ENCODE measurements at regions not wholly inside any gene's neighbourhood (a gene's known extent, or its start where the extent isn't known, plus 50 kb on each side); places are given as distances from the start of the nearest gene placed in this dataset.
"Not testable (repeated sequence)": the region's sequence is repeated elsewhere in the genome, so short reads cannot be mapped to it uniquely, and the experiment has no call there.

GRCh38 chr10:53458007-53458406, 685.4 kb upstream of the MBL2 start:
- TF ChIP-seq CTCF (IDR thresholded peaks at IDR 0.05; ENCODE audit: extremely low read depth, missing control alignments): no peak
- DNase-seq (ENCODE audit: low spot score): no peak

- DNase-seq (ENCODE audit: low spot score): no peak
- no peak for TF ChIP-seq CTCF (IDR thresholded peaks at IDR 0.05; ENCODE audit: extremely low read depth, missing control alignments)
Measured at GRCh38 chr10:53453196-53453595, 680.6 kb upstream of the MBL2 start.

GRCh38 chr10:53447576-53447975, 675.0 kb upstream of the MBL2 start:
- DNase-seq (ENCODE audit: low spot score): no peak
- TF ChIP-seq CTCF (IDR thresholded peaks at IDR 0.05; ENCODE audit: extremely low read depth, missing control alignments): no peak

GRCh38 chr10:53441843-53442242, 669.3 kb upstream of the MBL2 start:
- TF ChIP-seq CTCF (IDR thresholded peaks at IDR 0.05; ENCODE audit: extremely low read depth, missing control alignments): no peak
- DNase-seq (ENCODE audit: low spot score): no peak

GRCh38 chr10:53440601-53441000, 668.0 kb upstream of the MBL2 start:
- DNase-seq (ENCODE audit: low spot score): no peak
- no peak for TF ChIP-seq CTCF (IDR thresholded peaks at IDR 0.05; ENCODE audit: extremely low read depth, missing control alignments)

GRCh38 chr10:53439075-53439474, 666.5 kb upstream of the MBL2 start:
- DNase-seq (ENCODE audit: low spot score): not testable (repeated sequence)

- TF ChIP-seq CTCF (IDR thresholded peaks at IDR 0.05; ENCODE audit: extremely low read depth, missing control alignments): no peak
- DNase-seq (ENCODE audit: low spot score): no peak
Measured at GRCh38 chr10:53434413-53434812, 661.8 kb upstream of the MBL2 start.

- TF ChIP-seq CTCF (IDR thresholded peaks at IDR 0.05; ENCODE audit: extremely low read depth, missing control alignments): no peak
- DNase-seq (ENCODE audit: low spot score): no peak
Measured at GRCh38 chr10:53432035-53432434, 659.5 kb upstream of the MBL2 start.
